Activated CD8-positive, alpha-beta memory T cell treated with anti-CD3 and anti-CD28 coated beads, Interleukin-2, amount 10 ng/mL, durations not matched to agents 7 days and 5 days (primary cell): ENCODE measurements at regions not wholly inside any gene's neighbourhood (a gene's known extent, or its start where the extent isn't known, plus 50 kb on each side); places are given as distances from the start of the nearest gene placed in this dataset.

Experiments used
- ATAC-seq: fragments of 150-1000 bp; cut with Tn5 transposase; one replicate; pipeline ENCODE4 v1.10.0; 2021; ENCODE audit warnings: moderate library complexity
- CTCF ChIA-PET: fragments of 350-600 bp; sonication (Branson Sonifier 250); formaldehyde crosslinking; loops from one replicate; lab custom pipeline; 2021; ENCODE audit warnings: antibody characterized with exemption; lab: Charles Lee
- DNase-seq: peaks from one replicate; pipeline ENCODE4 v3.0.0-alpha.2; 2020
- H3K27ac Mint-ChIP-seq: one replicate; pipeline ENCODE4 v1.8.0; 2021; ENCODE audit warnings: mild to moderate bottlenecking, mixed read lengths
- H3K27me3 Mint-ChIP-seq: one replicate; pipeline ENCODE4 v1.8.0; 2021; ENCODE audit warnings: mixed read lengths
- H3K36me3 Mint-ChIP-seq: one replicate; pipeline ENCODE4 v1.8.0; 2021; ENCODE audit warnings: mild to moderate bottlenecking, mixed read lengths
- H3K4me1 Mint-ChIP-seq: one replicate; pipeline ENCODE4 v1.8.0; 2021; ENCODE audit warnings: mixed read lengths
- H3K4me3 Mint-ChIP-seq: one replicate; pipeline ENCODE4 v1.8.0; 2021; ENCODE audit warnings: mild to moderate bottlenecking, moderate library complexity, mixed read lengths
- H3K9me3 Mint-ChIP-seq: one replicate; pipeline ENCODE4 v1.8.0; 2022; ENCODE audit warnings: low read depth, mixed read lengths

- no peak overlapping the region for H3K4me3 Mint-ChIP-seq
- H3K27me3 Mint-ChIP-seq = peaks cover 3% of the 10 kb centered on the region
- H3K36me3 Mint-ChIP-seq = peaks cover 2% of the 10 kb centered on the region
- H3K4me1 Mint-ChIP-seq = no peaks in the 10 kb centered on the region
- H3K9me3 Mint-ChIP-seq = peaks cover 2% of the 10 kb centered on the region
- CTCF ChIA-PET = interaction anchor here (0.6 kb wide), 1 partner anchor 156 kb away, joined by 3 read pairs; no protein-coding TSS in a partner anchor
- no peak for DNase-seq
- H3K27ac Mint-ChIP-seq = no peak overlapping the region
- no peak for ATAC-seq
These were observed 61.6 kb upstream of the PHF14 start for GRCh38 chr7:10912077-10912476.

- H3K36me3 Mint-ChIP-seq = peaks cover 2% of the 10 kb centered on the region
- no peak overlapping the region for H3K27ac Mint-ChIP-seq
- CTCF ChIA-PET = no interaction called here
- ATAC-seq (no peak), DNase-seq (no peak)
- peaks cover 2% of the 10 kb centered on the region for H3K9me3 Mint-ChIP-seq
- H3K4me1 Mint-ChIP-seq = no peaks in the 10 kb centered on the region
- H3K27me3 Mint-ChIP-seq = peaks cover 3% of the 10 kb centered on the region
- H3K4me3 Mint-ChIP-seq = no peak overlapping the region
These were observed 60.2 kb upstream of the PHF14 start for GRCh38 chr7:10913457-10913856.

GRCh38 chr7:10918093-10918590 is 55.5 kb upstream of the PHF14 start:
- Mint-ChIP-seq H3K4me1 (no peaks in the 10 kb centered on the region), H3K36me3 (no peaks in the 10 kb centered on the region), H3K27me3 (peaks cover 3% of the 10 kb centered on the region), H3K27ac (no peak overlapping the region), H3K4me3 (no peak overlapping the region), H3K9me3 (no peaks in the 10 kb centered on the region)
- DNase-seq = no peak
- no peak for ATAC-seq
- CTCF ChIA-PET = interaction anchor here (1.0 to 1.5 kb wide), 2 partner anchors 22 to 29 kb away, joined by 3 read pairs; a partner anchor contains a TSS

GRCh38 chr7:10919923-10920322 is 53.7 kb upstream of the PHF14 start:
- H3K9me3 Mint-ChIP-seq = no peaks in the 10 kb centered on the region
- no peaks in the 10 kb centered on the region for H3K36me3 Mint-ChIP-seq
- CTCF ChIA-PET = no interaction called here
- no peaks in the 10 kb centered on the region for H3K4me1 Mint-ChIP-seq
- no peaks in the 10 kb centered on the region for H3K27me3 Mint-ChIP-seq
- no peak overlapping the region for H3K27ac Mint-ChIP-seq
- DNase-seq (no peak), ATAC-seq (no peak)
- H3K4me3 Mint-ChIP-seq = no peak overlapping the region
